Transverse colon (tissue), 4 donors: ENCODE measurements at regions not wholly inside any gene's neighbourhood (a gene's known extent, or its start where the extent isn't known, plus 50 kb on each side); places are given as distances from the start of the nearest gene placed in this dataset.

Experiments
- DNase-seq: peaks from one replicate; pipeline ENCODE4 v3.0.0-alpha.2; 2019
- H3K27ac ChIP-seq, 4 donors: fragments of 200-600 bp; sonication (generic); 2 replicates each; pipeline ENCODE4 v1.5.1; 2016 to 2018; ENCODE audit warnings: inconsistent platforms in 4 of 4
- H3K27me3 ChIP-seq: fragments of 200-600 bp; sonication (generic); 2 replicates; pipeline ENCODE4 v1.5.1; 2017; ENCODE audit warnings: inconsistent platforms
- H3K36me3 ChIP-seq, 4 donors: fragments of 200-600 bp; sonication (generic); 2 replicates each; pipeline ENCODE4 v1.5.1; 2017 to 2019; ENCODE audit warnings: inconsistent platforms in 4 of 4
- H3K4me1 ChIP-seq, 4 donors: fragments of 200-600 bp; sonication (generic); 2 replicates each; pipeline ENCODE4 v1.5.1; 2017 to 2020; ENCODE audit warnings: inconsistent platforms in 4 of 4
- H3K4me3 ChIP-seq, 4 donors: fragments of 200-600 bp; sonication (generic); 1 replicate in 1 of 4; 2 replicates in 3 of 4; pipeline versions ENCODE4 v1.5.1 to v1.6.1; 2017 to 2019; ENCODE audit warnings: inconsistent platforms in 4 of 4
- H3K9me3 ChIP-seq, 2 donors: fragments of 200-600 bp; sonication (generic); 2 replicates each; pipeline ENCODE4 v1.5.1; 2017 to 2019; ENCODE audit warnings: inconsistent platforms in 2 of 2
- EP300 ChIP-seq: sonication (generic); formaldehyde crosslinking; IDR thresholded peaks from one replicate; pipeline ENCODE4 v1.6.1; 2017; ENCODE audit warnings: antibody characterized with exemption, low read depth
- POLR2A ChIP-seq: fragments of 450-650 bp; IDR thresholded peaks from one replicate; pipeline ENCODE4 v1.6.1; 2016; ENCODE audit warnings: antibody characterized with exemption, mild to moderate bottlenecking, moderate library complexity
- POLR2AphosphoS5 ChIP-seq, 3 donors: sonication (generic); formaldehyde crosslinking; IDR thresholded peaks; one replicate each; pipeline ENCODE4 v1.6.1; 2016; ENCODE audit warnings: antibody characterized with exemption in 3 of 3
- WGBS, 2 donors: methylation state at CpG; one replicate each; pipeline ENCODE4 v1.1.5; 2018; ENCODE audit warnings: low coverage in 1 of 2; 5-methylcytosine and 5-hydroxymethylcytosine counted together
- in situ Hi-C, 4 donors: fragments of 200-750 bp; cut with MboI; loops; one replicate each; pipeline versions ENCODE4 v1.15.0 to v1.15.1; 2017; ENCODE audit warnings: low sequenced_read_pairs in 3 of 4, low pct_ligation_motif_present in 1 of 4, low pct_unique_long_range_greater_than_20kb in 1 of 4
- intact Hi-C: fragments of 100-400 bp; cut with DNase I; formaldehyde crosslinking; loops from one replicate; pipeline ENCODE4 v1.15.1; 2023; ENCODE audit warnings: low total_unique reads
- TF ChIP-seq, protein P1 (sequence below), 5 experiments: fragments of 200-600 bp in 3 of 5; fragments of 450-650 bp in 2 of 5; sonication (generic) in 3 of 5; IDR thresholded peaks; 1 replicate in 2 of 5; 2 replicates in 3 of 5; pipeline ENCODE4 v1.5.1; 2016 to 2017; ENCODE audit warnings: antibody characterized with exemption in 5 of 5, inconsistent platforms in 3 of 5, mild to moderate bottlenecking in 2 of 5, moderate library complexity in 1 of 5

DNA sequence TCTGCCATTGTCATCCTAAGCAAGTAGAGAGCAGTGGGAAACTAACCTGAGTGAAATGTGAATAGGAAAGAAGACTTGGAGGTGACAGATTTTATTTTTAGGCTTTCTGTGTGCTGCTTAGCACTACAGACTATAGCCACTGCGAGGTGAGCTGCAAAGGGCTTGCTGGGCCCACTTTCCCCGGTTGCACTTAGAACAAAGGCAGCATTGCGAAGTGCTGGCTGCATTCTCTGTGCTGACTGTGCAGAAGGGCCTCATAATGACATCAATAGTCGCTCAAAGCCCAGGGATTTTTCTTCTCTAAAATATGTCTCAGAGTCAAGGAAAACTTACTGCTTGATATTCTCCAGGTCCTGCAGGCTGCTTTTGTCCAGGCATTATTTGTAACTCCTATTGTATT, 592.1 kb downstream of the TDRD15 start:
- intact Hi-C loops, result no loop called here
- H3K27me3 ChIP-seq, result no peaks in the 10 kb centered on the region
- in situ Hi-C loops, result no loop called here
- H3K4me3 ChIP-seq, result no peak overlapping the region
- no peaks in the 10 kb centered on the region for H3K9me3 ChIP-seq
- H3K36me3 ChIP-seq, result no peaks in the 10 kb centered on the region
- 43 to 49% methylated on average over 1 to 4 of the region's 4 CpGs for WGBS, 2 donors
- TF ChIP-seq POLR2AphosphoS5 (IDR thresholded peaks at IDR 0.05) (no peak), EP300 (no peak), POLR2A (no peak)
- TF ChIP-seq, protein P1, sequence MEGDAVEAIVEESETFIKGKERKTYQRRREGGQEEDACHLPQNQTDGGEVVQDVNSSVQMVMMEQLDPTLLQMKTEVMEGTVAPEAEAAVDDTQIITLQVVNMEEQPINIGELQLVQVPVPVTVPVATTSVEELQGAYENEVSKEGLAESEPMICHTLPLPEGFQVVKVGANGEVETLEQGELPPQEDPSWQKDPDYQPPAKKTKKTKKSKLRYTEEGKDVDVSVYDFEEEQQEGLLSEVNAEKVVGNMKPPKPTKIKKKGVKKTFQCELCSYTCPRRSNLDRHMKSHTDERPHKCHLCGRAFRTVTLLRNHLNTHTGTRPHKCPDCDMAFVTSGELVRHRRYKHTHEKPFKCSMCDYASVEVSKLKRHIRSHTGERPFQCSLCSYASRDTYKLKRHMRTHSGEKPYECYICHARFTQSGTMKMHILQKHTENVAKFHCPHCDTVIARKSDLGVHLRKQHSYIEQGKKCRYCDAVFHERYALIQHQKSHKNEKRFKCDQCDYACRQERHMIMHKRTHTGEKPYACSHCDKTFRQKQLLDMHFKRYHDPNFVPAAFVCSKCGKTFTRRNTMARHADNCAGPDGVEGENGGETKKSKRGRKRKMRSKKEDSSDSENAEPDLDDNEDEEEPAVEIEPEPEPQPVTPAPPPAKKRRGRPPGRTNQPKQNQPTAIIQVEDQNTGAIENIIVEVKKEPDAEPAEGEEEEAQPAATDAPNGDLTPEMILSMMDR (IDR thresholded peaks at IDR 0.05), result no peak
- H3K27ac ChIP-seq, result no peak overlapping the region
- DNase-seq, result no peak
- no peaks in the 10 kb centered on the region for H3K4me1 ChIP-seq

DNA sequence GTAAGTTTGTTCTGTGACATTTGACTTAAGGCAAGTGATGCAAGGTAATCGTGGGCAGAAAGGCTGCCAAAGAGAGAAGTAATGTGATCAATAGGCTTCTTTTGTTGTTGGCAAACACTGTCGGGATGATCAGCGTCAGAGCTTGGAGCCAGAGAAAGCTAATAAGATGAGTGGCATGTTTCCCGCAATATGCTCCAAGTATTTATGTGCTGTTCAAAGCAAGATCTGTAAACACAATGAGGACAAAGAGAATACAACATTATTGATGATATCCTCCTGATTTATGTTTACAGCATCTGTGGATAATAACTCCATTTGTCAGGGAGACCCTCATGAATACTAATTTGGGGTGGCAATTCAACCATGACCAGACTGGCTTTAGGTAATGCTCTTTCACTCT, 603.3 kb downstream of the TDRD15 start:
- H3K27me3 ChIP-seq, result no peaks in the 10 kb centered on the region
- H3K27ac ChIP-seq, result no peak overlapping the region
- H3K9me3 ChIP-seq, result no peaks in the 10 kb centered on the region
- H3K4me1 ChIP-seq, result no peaks in the 10 kb centered on the region
- no peak for DNase-seq
- no peak overlapping the region for H3K4me3 ChIP-seq
- in situ Hi-C loops, result no loop called here
- intact Hi-C loops, result no loop called here
- no peaks in the 10 kb centered on the region for H3K36me3 ChIP-seq
- WGBS, 2 donors, result 48 to 53% methylated on average over 4 of the region's 4 CpGs
- TF ChIP-seq, protein P1 (IDR thresholded peaks at IDR 0.05), result no peak
- TF ChIP-seq POLR2AphosphoS5 (IDR thresholded peaks at IDR 0.05) (no peak), EP300 (no peak), POLR2A (no peak)

DNA sequence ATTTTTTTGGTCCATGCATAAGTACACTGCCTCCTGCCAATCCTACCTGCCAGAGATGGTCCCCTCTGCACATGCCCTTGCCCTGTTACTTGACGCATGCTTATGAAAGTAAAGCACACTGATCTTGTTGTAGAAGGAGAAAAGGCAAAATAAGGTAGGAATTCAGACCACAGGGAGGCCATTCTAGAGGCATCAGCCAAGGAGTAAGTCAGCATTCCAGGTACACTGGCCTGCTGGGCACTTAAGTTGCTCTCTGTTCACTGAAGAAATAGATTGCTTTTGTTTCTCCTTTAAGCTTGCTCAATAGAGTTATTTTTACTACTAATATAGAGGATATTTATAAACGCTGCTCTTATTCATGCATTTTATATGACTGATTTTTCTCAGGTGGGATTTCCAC, 604.4 kb downstream of the TDRD15 start:
- no peaks in the 10 kb centered on the region for H3K4me1 ChIP-seq
- H3K4me3 ChIP-seq, result no peak overlapping the region
- H3K27ac ChIP-seq, result no peak overlapping the region
- TF ChIP-seq POLR2A (no peak), POLR2AphosphoS5 (IDR thresholded peaks at IDR 0.05) (no peak), EP300 (no peak)
- TF ChIP-seq, protein P1 (IDR thresholded peaks at IDR 0.05), result no peak
- no peaks in the 10 kb centered on the region for H3K9me3 ChIP-seq
- no peaks in the 10 kb centered on the region for H3K36me3 ChIP-seq
- intact Hi-C loops, result no loop called here
- no peak for DNase-seq
- H3K27me3 ChIP-seq, result no peaks in the 10 kb centered on the region
- in situ Hi-C loops, result no loop called here
- WGBS, 2 donors, result 90 to 93% methylated on average over 2 of the region's 2 CpGs

DNA sequence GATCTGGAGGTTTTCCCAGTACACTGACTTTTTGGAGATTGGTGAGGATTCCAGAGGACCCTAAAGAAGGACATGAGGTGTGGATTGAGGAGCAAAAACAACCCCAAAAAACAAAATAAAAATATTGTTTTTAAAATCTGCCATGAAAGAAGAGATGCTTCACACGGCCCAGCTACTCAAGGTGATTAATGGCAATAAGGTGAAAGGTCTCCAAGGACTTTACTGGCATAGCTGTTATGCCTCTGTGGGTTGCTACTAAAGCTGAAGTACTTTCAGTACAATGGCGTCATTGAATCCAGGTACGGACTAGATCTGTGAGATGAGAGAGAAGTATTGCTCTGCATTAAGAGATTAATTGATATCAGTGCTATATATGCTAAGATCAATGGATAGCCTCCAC, 606.4 kb downstream of the TDRD15 start:
- Histone ChIP-seq H3K36me3 (no peaks in the 10 kb centered on the region), H3K9me3 (no peaks in the 10 kb centered on the region), H3K27me3 (no peaks in the 10 kb centered on the region), H3K4me1 (no peaks in the 10 kb centered on the region), H3K27ac (no peak overlapping the region), H3K4me3 (no peak overlapping the region)
- DNase-seq, result no peak
- intact Hi-C loops, result no loop called here
- 65 to 73% methylated on average over 3 of the region's 3 CpGs for WGBS, 2 donors
- in situ Hi-C loops, result no loop called here
- TF ChIP-seq POLR2A (no peak), EP300 (no peak), POLR2AphosphoS5 (IDR thresholded peaks at IDR 0.05) (no peak)
- TF ChIP-seq, protein P1 (IDR thresholded peaks at IDR 0.05), result no peak
